Transverse colon (tissue), 4 donors: ENCODE measurements at regions not wholly inside any gene's neighbourhood (a gene's known extent, or its start where the extent isn't known, plus 50 kb on each side); places are given as distances from the start of the nearest gene placed in this dataset.

Experiments used
- DNase-seq: peaks from one replicate; pipeline ENCODE4 v3.0.0-alpha.2; 2019
- H3K27ac ChIP-seq, 4 donors: fragments of 200-600 bp; sonication (generic); 2 replicates each; pipeline ENCODE4 v1.5.1; 2016 to 2018; ENCODE audit warnings: inconsistent platforms in 4 of 4
- H3K27me3 ChIP-seq: fragments of 200-600 bp; sonication (generic); 2 replicates; pipeline ENCODE4 v1.5.1; 2017; ENCODE audit warnings: inconsistent platforms
- H3K36me3 ChIP-seq, 4 donors: fragments of 200-600 bp; sonication (generic); 2 replicates each; pipeline ENCODE4 v1.5.1; 2017 to 2019; ENCODE audit warnings: inconsistent platforms in 4 of 4
- H3K4me1 ChIP-seq, 4 donors: fragments of 200-600 bp; sonication (generic); 2 replicates each; pipeline ENCODE4 v1.5.1; 2017 to 2020; ENCODE audit warnings: inconsistent platforms in 4 of 4
- H3K4me3 ChIP-seq, 4 donors: fragments of 200-600 bp; sonication (generic); 1 replicate in 1 of 4; 2 replicates in 3 of 4; pipeline versions ENCODE4 v1.5.1 to v1.6.1; 2017 to 2019; ENCODE audit warnings: inconsistent platforms in 4 of 4
- H3K9me3 ChIP-seq, 2 donors: fragments of 200-600 bp; sonication (generic); 2 replicates each; pipeline ENCODE4 v1.5.1; 2017 to 2019; ENCODE audit warnings: inconsistent platforms in 2 of 2
- EP300 ChIP-seq: sonication (generic); formaldehyde crosslinking; IDR thresholded peaks from one replicate; pipeline ENCODE4 v1.6.1; 2017; ENCODE audit warnings: antibody characterized with exemption, low read depth
- POLR2A ChIP-seq: fragments of 450-650 bp; IDR thresholded peaks from one replicate; pipeline ENCODE4 v1.6.1; 2016; ENCODE audit warnings: antibody characterized with exemption, mild to moderate bottlenecking, moderate library complexity
- POLR2AphosphoS5 ChIP-seq, 3 donors: sonication (generic); formaldehyde crosslinking; IDR thresholded peaks; one replicate each; pipeline ENCODE4 v1.6.1; 2016; ENCODE audit warnings: antibody characterized with exemption in 3 of 3
- WGBS, 2 donors: methylation state at CpG; one replicate each; pipeline ENCODE4 v1.1.5; 2018; ENCODE audit warnings: low coverage in 1 of 2; 5-methylcytosine and 5-hydroxymethylcytosine counted together
- in situ Hi-C, 4 donors: fragments of 200-750 bp; cut with MboI; loops; one replicate each; pipeline versions ENCODE4 v1.15.0 to v1.15.1; 2017; ENCODE audit warnings: low sequenced_read_pairs in 3 of 4, low pct_ligation_motif_present in 1 of 4, low pct_unique_long_range_greater_than_20kb in 1 of 4
- intact Hi-C: fragments of 100-400 bp; cut with DNase I; formaldehyde crosslinking; loops from one replicate; pipeline ENCODE4 v1.15.1; 2023; ENCODE audit warnings: low total_unique reads
- TF ChIP-seq, protein P1 (sequence below), 5 experiments: fragments of 200-600 bp in 3 of 5; fragments of 450-650 bp in 2 of 5; sonication (generic) in 3 of 5; IDR thresholded peaks; 1 replicate in 2 of 5; 2 replicates in 3 of 5; pipeline ENCODE4 v1.5.1; 2016 to 2017; ENCODE audit warnings: antibody characterized with exemption in 5 of 5, inconsistent platforms in 3 of 5, mild to moderate bottlenecking in 2 of 5, moderate library complexity in 1 of 5

DNA sequence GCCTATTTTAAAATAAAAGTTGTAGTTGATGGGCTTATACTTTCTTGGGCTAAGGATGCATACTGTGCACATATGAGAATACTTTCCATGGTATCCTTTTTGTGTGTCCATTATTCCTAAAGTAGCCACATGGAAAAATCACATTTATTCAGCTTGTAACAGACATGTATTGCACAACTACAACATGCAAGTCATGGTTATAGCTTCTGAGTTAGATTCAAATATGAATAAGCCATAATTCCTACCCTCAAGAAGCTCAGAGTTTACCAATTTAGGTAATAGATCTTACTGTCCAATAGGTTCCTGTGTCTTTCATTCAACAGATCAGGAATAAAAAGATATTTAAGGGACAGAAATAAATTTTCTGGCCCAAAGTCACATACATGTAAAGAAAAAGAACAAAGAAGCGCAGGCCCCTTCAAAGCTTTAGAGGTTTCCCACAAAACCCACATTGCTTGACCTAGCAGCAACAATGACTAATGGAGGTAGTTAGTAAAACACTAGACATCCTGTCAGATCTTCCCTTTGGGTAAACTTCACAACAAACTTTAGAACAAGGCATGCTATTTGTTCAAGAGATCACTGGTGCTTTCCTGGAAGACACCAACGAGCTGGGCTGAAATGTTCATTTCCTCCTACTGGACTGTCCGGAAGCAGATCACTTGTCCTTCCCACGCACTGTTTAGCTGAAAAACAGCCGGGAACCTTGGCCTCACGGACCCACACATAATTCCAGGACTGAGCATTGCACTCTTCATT is 78.4 kb upstream of the ITGA1 start:
- TF ChIP-seq POLR2A = no peak
- TF ChIP-seq, protein P1, sequence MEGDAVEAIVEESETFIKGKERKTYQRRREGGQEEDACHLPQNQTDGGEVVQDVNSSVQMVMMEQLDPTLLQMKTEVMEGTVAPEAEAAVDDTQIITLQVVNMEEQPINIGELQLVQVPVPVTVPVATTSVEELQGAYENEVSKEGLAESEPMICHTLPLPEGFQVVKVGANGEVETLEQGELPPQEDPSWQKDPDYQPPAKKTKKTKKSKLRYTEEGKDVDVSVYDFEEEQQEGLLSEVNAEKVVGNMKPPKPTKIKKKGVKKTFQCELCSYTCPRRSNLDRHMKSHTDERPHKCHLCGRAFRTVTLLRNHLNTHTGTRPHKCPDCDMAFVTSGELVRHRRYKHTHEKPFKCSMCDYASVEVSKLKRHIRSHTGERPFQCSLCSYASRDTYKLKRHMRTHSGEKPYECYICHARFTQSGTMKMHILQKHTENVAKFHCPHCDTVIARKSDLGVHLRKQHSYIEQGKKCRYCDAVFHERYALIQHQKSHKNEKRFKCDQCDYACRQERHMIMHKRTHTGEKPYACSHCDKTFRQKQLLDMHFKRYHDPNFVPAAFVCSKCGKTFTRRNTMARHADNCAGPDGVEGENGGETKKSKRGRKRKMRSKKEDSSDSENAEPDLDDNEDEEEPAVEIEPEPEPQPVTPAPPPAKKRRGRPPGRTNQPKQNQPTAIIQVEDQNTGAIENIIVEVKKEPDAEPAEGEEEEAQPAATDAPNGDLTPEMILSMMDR (IDR thresholded peaks at IDR 0.05) = no peak
- no peak for TF ChIP-seq POLR2AphosphoS5 (IDR thresholded peaks at IDR 0.05)
- TF ChIP-seq EP300 = no peak
- Histone ChIP-seq H3K36me3 (no peaks in the 10 kb centered on the region), H3K4me1 (peaks cover 0 to 21% (median 12%) of the 10 kb centered on the region in 4 donors), H3K27me3 (no peaks in the 10 kb centered on the region), H3K4me3 (no peak overlapping the region), H3K9me3 (no peaks in the 10 kb centered on the region), H3K27ac (peak overlapping the region in 3 of 4 donors; percentile 10 to 39 (median 38))
- no peak for DNase-seq
- WGBS, 2 donors = 53% methylated on average over 5 to 6 of the region's 6 CpGs
- in situ Hi-C loops = no loop called here
- intact Hi-C loops = no loop called here

DNA sequence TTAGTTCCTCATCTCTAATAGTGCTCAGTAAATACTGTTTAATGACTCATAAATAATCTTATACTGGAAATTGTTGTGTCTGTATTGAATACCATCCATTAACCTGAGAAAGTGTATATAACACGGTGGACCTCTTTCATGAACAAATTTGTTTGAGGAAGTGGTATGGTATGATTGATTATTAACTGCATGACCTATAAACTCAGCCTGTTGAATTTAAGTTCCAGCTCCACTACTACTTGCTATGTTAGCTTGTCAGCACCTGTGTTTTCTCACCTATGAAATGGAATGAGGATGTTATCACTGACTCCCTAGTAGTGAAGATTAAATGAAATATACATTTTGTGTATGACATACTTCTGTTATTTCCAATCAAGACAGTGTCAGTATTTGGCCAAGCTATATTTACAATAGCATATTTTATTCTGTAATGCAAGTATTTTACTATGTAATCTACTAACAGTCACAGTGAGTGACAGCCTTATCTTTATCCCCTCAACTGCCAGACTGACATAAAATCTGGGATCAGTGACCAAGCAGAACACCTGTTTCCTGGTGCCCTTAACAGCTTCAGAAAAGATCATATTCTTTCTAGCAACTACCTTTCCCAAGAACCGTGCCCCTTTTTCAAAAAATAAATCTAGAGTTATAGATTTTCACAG is 77.3 kb upstream of the ITGA1 start:
- intact Hi-C loops = no loop called here
- no peaks in the 10 kb centered on the region for H3K9me3 ChIP-seq
- no peak overlapping the region for H3K4me3 ChIP-seq
- in situ Hi-C loops = no loop called here
- H3K27me3 ChIP-seq = no peaks in the 10 kb centered on the region
- 29% methylated on average over 2 of the region's 2 CpGs; no CpG with 5 or more reads in 1 of the 2 donors for WGBS, 2 donors
- H3K27ac ChIP-seq = peak overlapping the region in 3 of 4 donors; percentile 34 to 51 (median 39)
- no peaks in the 10 kb centered on the region for H3K36me3 ChIP-seq
- DNase-seq = no peak
- H3K4me1 ChIP-seq = peaks cover 0 to 21% (median 12%) of the 10 kb centered on the region in 4 donors
- TF ChIP-seq, protein P1 (IDR thresholded peaks at IDR 0.05) = no peak
- no peak for TF ChIP-seq EP300
- no peak for TF ChIP-seq POLR2A
- TF ChIP-seq POLR2AphosphoS5 (IDR thresholded peaks at IDR 0.05) = no peak

DNA sequence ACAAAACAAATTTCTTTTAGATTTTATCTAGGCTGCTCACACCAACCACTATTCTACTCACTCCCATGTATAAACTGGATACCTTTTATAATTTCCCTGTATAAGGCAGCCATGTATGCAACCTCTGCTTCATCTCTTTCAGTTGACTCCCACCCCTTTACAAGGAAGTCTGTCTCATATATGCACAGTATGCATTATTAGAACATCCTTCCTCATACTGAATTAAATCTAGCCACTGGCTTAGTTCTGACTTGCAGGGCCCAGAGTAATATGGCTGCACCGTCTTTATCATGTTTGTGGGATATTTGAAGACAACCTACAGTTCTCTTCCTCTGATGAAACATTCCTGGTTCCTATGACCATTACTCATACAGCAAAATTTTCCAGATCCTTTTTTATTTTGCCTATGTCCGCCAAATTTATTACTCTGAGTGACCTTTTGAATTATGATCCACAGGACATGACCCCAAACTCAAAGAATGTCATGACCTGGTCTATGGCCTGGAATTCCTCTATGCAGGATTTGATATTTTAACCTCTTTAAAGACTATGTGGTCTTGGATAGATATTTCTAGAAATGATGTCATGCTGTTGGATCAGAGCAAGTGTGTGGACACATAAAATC is 76.6 kb upstream of the ITGA1 start:
- TF ChIP-seq, protein P1 (IDR thresholded peaks at IDR 0.05) = no peak
- TF ChIP-seq POLR2A (no peak), POLR2AphosphoS5 (IDR thresholded peaks at IDR 0.05) (no peak), EP300 (no peak)
- Histone ChIP-seq H3K4me3 (no peak overlapping the region), H3K27me3 (no peaks in the 10 kb centered on the region), H3K27ac (peak overlapping the region in 3 of 4 donors; percentile 34 to 51 (median 39)), H3K9me3 (no peaks in the 10 kb centered on the region), H3K36me3 (no peaks in the 10 kb centered on the region), H3K4me1 (peaks cover 0 to 21% (median 12%) of the 10 kb centered on the region in 4 donors)
- DNase-seq = no peak
- 49 to 65% methylated on average over 2 of the region's 2 CpGs for WGBS, 2 donors
- intact Hi-C loops (no loop called here), in situ Hi-C loops (no loop called here)

DNA sequence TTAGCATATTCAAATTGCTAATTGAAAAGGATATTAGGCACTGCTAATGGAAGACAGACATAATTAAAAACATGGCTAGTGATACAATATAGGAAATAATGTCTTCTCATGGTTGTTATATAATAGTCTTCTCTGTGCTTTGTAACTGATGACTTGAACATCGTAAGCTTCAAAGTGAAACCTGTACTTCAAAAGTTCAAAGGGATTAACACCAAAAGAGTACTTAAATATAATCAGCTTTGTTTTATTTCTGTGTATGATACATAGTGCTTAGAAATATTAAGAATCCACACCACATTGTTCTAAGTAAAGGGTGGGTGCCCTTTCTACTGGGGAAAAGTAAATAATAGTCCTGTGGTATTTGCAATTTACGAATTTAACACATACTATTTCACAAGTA is 75.4 kb upstream of the ITGA1 start:
- Histone ChIP-seq H3K9me3 (peaks cover 0 to 5% of the 10 kb centered on the region in 2 donors), H3K36me3 (no peaks in the 10 kb centered on the region), H3K4me1 (peaks cover 0 to 21% (median 12%) of the 10 kb centered on the region in 4 donors), H3K27ac (no peak overlapping the region), H3K27me3 (no peaks in the 10 kb centered on the region), H3K4me3 (no peak overlapping the region)
- in situ Hi-C loops = no loop called here
- WGBS, 2 donors = 71 to 81% methylated on average over 2 of the region's 2 CpGs
- no peak for DNase-seq
- intact Hi-C loops = no loop called here
- TF ChIP-seq EP300 (no peak), POLR2A (no peak), POLR2AphosphoS5 (IDR thresholded peaks at IDR 0.05) (no peak)
